ENCODE measurements at regions not wholly inside any gene's neighbourhood (a gene's known extent, or its start where the extent isn't known, plus 50 kb on each side); places are given as distances from the start of the nearest gene placed in this dataset.

- no peak for TF ChIP-seq CTCF (IDR thresholded peaks at IDR 0.05)
- no peak for TF ChIP-seq POLR2A (IDR thresholded peaks at IDR 0.05)
Observed at GRCh38 chr20:23186808-23187207, 100.7 kb upstream of the CD93 start.

All from testis (tissue), 2 donors.